OCI-LY7 (cell line): ENCODE measurements at regions not wholly inside any gene's neighbourhood (a gene's known extent, or its start where the extent isn't known, plus 50 kb on each side); places are given as distances from the start of the nearest gene placed in this dataset.
"Not testable (repeated sequence)": the region's sequence is repeated elsewhere in the genome, so short reads cannot be mapped to it uniquely, and the experiment has no call there.

Experiments
- EZH2phosphoT487 ChIP-seq: fragments of 200-600 bp; sonication (generic); IDR thresholded peaks from 2 replicates; pipeline ENCODE4 v1.6.1; 2018; ENCODE audit warnings: low read depth, borderline replicate concordance, mild to moderate bottlenecking, mixed run types, antibody characterized with exemption, low read length, moderate library complexity, mixed read lengths
- TF ChIP-seq, protein P1 (sequence below): fragments of 200-600 bp; sonication (generic); conservative IDR thresholded peaks from 2 replicates; pipeline ENCODE4 v1.5.1; 2014; ENCODE audit warnings: mild to moderate bottlenecking, antibody characterized with exemption, low read length, moderate library complexity, mixed read lengths

GRCh38 chr16:33631713-33632112 lies 172.3 kb downstream of the TP53TG3F start:
- TF ChIP-seq, protein P1, sequence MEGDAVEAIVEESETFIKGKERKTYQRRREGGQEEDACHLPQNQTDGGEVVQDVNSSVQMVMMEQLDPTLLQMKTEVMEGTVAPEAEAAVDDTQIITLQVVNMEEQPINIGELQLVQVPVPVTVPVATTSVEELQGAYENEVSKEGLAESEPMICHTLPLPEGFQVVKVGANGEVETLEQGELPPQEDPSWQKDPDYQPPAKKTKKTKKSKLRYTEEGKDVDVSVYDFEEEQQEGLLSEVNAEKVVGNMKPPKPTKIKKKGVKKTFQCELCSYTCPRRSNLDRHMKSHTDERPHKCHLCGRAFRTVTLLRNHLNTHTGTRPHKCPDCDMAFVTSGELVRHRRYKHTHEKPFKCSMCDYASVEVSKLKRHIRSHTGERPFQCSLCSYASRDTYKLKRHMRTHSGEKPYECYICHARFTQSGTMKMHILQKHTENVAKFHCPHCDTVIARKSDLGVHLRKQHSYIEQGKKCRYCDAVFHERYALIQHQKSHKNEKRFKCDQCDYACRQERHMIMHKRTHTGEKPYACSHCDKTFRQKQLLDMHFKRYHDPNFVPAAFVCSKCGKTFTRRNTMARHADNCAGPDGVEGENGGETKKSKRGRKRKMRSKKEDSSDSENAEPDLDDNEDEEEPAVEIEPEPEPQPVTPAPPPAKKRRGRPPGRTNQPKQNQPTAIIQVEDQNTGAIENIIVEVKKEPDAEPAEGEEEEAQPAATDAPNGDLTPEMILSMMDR: not testable (repeated sequence)
- TF ChIP-seq EZH2phosphoT487: not testable (repeated sequence)
